GM12878 (cell line): ENCODE measurements at regions not wholly inside any gene's neighbourhood (a gene's known extent, or its start where the extent isn't known, plus 50 kb on each side); places are given as distances from the start of the nearest gene placed in this dataset.

ENCODE experiments used
- ASH2L ChIP-seq: fragments of 300-600, 200-600 bp; sonication (generic); IDR thresholded peaks from 2 replicates; pipeline ENCODE4 v1.6.1; 2017; ENCODE audit warnings: low read depth, mild to moderate bottlenecking, borderline replicate concordance
- BACH1 ChIP-seq: fragments of 450-650 bp; IDR thresholded peaks from 2 replicates; pipeline ENCODE4 v1.6.1; 2017; ENCODE audit warnings: mild to moderate bottlenecking, borderline replicate concordance
- BRCA1 ChIP-seq: IDR thresholded peaks from 2 replicates; pipeline ENCODE4 v1.6.1; 2011; ENCODE audit warnings: low read depth, low read length, improper control_type of control experiment
- CHD2 ChIP-seq: IDR thresholded peaks from 2 replicates; pipeline ENCODE4 v1.6.1; 2011; ENCODE audit warnings: low read depth, low read length, improper control_type of control experiment, borderline replicate concordance
- EGR1 ChIP-seq, 2 experiments: IDR thresholded peaks; 1 replicate in 1 of 2; 2 replicates in 1 of 2; pipeline ENCODE4 v1.6.1; 2011 to 2012; ENCODE audit warnings: low read depth in 2 of 2, low read length in 2 of 2, borderline replicate concordance in 1 of 2, mild to moderate bottlenecking in 1 of 2, moderate library complexity in 1 of 2
- EP300 ChIP-seq, 2 experiments: fragments of 150-350 bp in 1 of 2; IDR thresholded peaks; 2 replicates each; pipeline ENCODE4 v1.6.1; 2011 to 2012; ENCODE audit warnings: low read depth in 2 of 2, low read length in 2 of 2, borderline replicate concordance in 1 of 2, improper control_type of control experiment in 1 of 2, inconsistent platforms in 1 of 2; ENCODE audit not compliant: control insufficient read depth in 1 of 2
- GATAD2B ChIP-seq: fragments of 450-650 bp; conservative IDR thresholded peaks from 2 replicates; pipeline ENCODE4 v1.6.1; 2017; ENCODE audit warnings: low read depth, mild to moderate bottlenecking, moderate library complexity
- MEF2A ChIP-seq: IDR thresholded peaks from 2 replicates; pipeline ENCODE4 v1.6.1; 2011; ENCODE audit warnings: low read depth, mild to moderate bottlenecking, low read length, moderate library complexity; ENCODE audit not compliant: insufficient read depth
- MTA2 ChIP-seq: fragments of 450-650 bp; IDR thresholded peaks from 2 replicates; pipeline ENCODE4 v1.6.1; 2016; ENCODE audit warnings: low read depth, mild to moderate bottlenecking, moderate library complexity
- MTA3 ChIP-seq: IDR thresholded peaks from 2 replicates; pipeline ENCODE4 v1.6.1; 2012; ENCODE audit warnings: low read length, inconsistent platforms, borderline replicate concordance
- NFXL1 ChIP-seq: fragments of 450-650 bp; IDR thresholded peaks from 2 replicates; pipeline ENCODE4 v1.6.1; 2017; ENCODE audit warnings: antibody characterized with exemption, mild to moderate bottlenecking, borderline replicate concordance
- POLR2AphosphoS5 ChIP-seq: IDR thresholded peaks from 2 replicates; pipeline ENCODE4 v1.6.1; 2011; ENCODE audit warnings: mild to moderate bottlenecking, low read length, inconsistent platforms
- RAD51 ChIP-seq: fragments of 450-650 bp; IDR thresholded peaks from 2 replicates; pipeline ENCODE4 v1.6.1; 2016; ENCODE audit warnings: moderate library complexity, mild to moderate bottlenecking, inconsistent platforms
- REST ChIP-seq: IDR thresholded peaks from 2 replicates; pipeline ENCODE4 v1.6.1; 2012; ENCODE audit warnings: mild to moderate bottlenecking, low read depth, low read length
- RFX5 ChIP-seq: IDR thresholded peaks from 2 replicates; pipeline ENCODE4 v1.6.1; 2011; ENCODE audit warnings: low read depth, low read length, improper control_type of control experiment
- SIX5 ChIP-seq: IDR thresholded peaks from 2 replicates; pipeline ENCODE4 v1.6.1; 2011; ENCODE audit warnings: mild to moderate bottlenecking, low read depth, low read length, moderate library complexity; ENCODE audit not compliant: severe bottlenecking
- SMC3 ChIP-seq: IDR thresholded peaks from 2 replicates; pipeline ENCODE4 v1.6.1; 2011; ENCODE audit warnings: low read length, improper control_type of control experiment, borderline replicate concordance
- SREBF1 ChIP-seq: IDR thresholded peaks from 2 replicates; pipeline ENCODE4 v1.6.1; 2012; ENCODE audit warnings: mild to moderate bottlenecking, low read length
- SRF ChIP-seq, 2 experiments: IDR thresholded peaks; 2 replicates each; pipeline ENCODE4 v1.6.1; 2011; ENCODE audit warnings: low read depth in 2 of 2, low read length in 2 of 2, mild to moderate bottlenecking in 1 of 2, moderate library complexity in 1 of 2
- YBX1 ChIP-seq: fragments of 450-650 bp; IDR thresholded peaks from 2 replicates; pipeline ENCODE4 v1.6.1; 2016; ENCODE audit warnings: antibody characterized with exemption
- ZSCAN29 ChIP-seq: fragments of 450-650 bp; IDR thresholded peaks from 2 replicates; pipeline ENCODE4 v1.6.1; 2017; ENCODE audit warnings: mild to moderate bottlenecking, moderate library complexity
- TF ChIP-seq, protein P1 (sequence below): fragments of 450-650 bp; IDR thresholded peaks from 2 replicates; pipeline ENCODE4 v1.6.1; 2016; ENCODE audit warnings: mild to moderate bottlenecking
- TF ChIP-seq, protein P2 (sequence below): IDR thresholded peaks from 2 replicates; pipeline ENCODE4 v1.6.1; 2012; ENCODE audit warnings: low read depth, low read length, improper control_type of control experiment
- TF ChIP-seq, protein P3 (sequence below): fragments of 450-650 bp; IDR thresholded peaks from 2 replicates; pipeline ENCODE4 v1.6.1; 2017; ENCODE audit warnings: mild to moderate bottlenecking, low read depth, inconsistent platforms; ENCODE audit not compliant: poor library complexity, severe bottlenecking

DNA sequence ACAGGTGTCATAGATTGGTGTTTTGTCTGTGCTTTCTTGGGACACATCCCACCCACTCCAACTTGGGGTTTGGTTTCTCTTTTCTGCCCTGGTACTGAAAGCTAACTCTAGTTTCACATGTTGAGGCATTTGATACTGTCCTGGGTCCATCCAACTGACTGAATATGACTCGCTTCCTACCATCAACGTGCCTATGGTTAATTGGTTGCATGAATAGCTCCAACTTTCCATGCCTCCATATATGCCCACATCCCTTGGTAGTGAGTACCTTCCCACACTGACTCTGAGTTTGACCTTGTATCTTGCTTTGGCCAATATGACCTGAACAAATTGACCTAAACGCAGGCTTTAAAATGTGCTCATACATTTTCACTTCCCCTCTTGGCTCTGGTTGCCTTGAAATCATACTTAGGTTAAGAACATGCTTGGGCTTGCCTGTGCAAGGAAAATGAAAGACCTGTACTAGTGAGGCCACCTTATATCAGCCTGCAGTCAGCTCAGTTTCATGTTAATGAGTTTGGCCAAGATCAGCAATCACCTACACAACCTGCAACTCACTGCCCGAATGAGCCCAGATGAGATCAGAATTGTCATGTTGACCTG lies 81.0 kb upstream of the KCNK2 start (continued):
- TF ChIP-seq BRCA1 (no peak), MEF2A (0 out of 2 replicates have a peak, but pooled peaks have one; percentile 18), SREBF1 (no peak), MTA3 (peak; percentile 67), SRF (IDR thresholded peaks at IDR 0.05; ENCODE audit: low read depth in 2 of 2, low read length in 2 of 2) (peak in 1 of 2 experiments; percentile 44; a peak in 1 of 4 replicates), RAD51 (no peak), BACH1 (no peak), CHD2 (peak; percentile 50; the same call in 1 of the 2 replicates), EGR1 (IDR thresholded peaks at IDR 0.05; ENCODE audit: borderline replicate concordance in 1 of 2, low read depth in 2 of 2, low read length in 2 of 2) (no peak), ZSCAN29 (no peak), POLR2AphosphoS5 (no peak), SIX5 (no peak), NFXL1 (no peak), EP300 (IDR thresholded peaks at IDR 0.05; ENCODE audit: borderline replicate concordance in 1 of 2, control insufficient read depth in 1 of 2, low read depth in 2 of 2, low read length in 2 of 2) (peak in 1 of 2 experiments; percentile 9; a peak in 1 of 4 replicates), MTA2 (peak; percentile 80), YBX1 (no peak), SMC3 (no peak), ASH2L (no peak), REST (no peak), GATAD2B (peak; percentile 49; the same call in 1 of the 2 replicates), RFX5 (no peak)
- TF ChIP-seq, protein P1, sequence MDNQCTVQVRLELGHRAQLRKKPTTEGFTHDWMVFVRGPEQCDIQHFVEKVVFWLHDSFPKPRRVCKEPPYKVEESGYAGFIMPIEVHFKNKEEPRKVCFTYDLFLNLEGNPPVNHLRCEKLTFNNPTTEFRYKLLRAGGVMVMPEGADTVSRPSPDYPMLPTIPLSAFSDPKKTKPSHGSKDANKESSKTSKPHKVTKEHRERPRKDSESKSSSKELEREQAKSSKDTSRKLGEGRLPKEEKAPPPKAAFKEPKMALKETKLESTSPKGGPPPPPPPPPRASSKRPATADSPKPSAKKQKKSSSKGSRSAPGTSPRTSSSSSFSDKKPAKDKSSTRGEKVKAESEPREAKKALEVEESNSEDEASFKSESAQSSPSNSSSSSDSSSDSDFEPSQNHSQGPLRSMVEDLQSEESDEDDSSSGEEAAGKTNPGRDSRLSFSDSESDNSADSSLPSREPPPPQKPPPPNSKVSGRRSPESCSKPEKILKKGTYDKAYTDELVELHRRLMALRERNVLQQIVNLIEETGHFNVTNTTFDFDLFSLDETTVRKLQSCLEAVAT: peak; percentile 96
- TF ChIP-seq, protein P2, sequence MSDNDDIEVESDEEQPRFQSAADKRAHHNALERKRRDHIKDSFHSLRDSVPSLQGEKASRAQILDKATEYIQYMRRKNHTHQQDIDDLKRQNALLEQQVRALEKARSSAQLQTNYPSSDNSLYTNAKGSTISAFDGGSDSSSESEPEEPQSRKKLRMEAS: no peak
- TF ChIP-seq, protein P3, sequence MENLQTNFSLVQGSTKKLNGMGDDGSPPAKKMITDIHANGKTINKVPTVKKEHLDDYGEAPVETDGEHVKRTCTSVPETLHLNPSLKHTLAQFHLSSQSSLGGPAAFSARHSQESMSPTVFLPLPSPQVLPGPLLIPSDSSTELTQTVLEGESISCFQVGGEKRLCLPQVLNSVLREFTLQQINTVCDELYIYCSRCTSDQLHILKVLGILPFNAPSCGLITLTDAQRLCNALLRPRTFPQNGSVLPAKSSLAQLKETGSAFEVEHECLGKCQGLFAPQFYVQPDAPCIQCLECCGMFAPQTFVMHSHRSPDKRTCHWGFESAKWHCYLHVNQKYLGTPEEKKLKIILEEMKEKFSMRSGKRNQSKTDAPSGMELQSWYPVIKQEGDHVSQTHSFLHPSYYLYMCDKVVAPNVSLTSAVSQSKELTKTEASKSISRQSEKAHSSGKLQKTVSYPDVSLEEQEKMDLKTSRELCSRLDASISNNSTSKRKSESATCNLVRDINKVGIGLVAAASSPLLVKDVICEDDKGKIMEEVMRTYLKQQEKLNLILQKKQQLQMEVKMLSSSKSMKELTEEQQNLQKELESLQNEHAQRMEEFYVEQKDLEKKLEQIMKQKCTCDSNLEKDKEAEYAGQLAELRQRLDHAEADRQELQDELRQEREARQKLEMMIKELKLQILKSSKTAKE: peak; percentile 90
